HG03064 (cell line): ENCODE measurements at regions not wholly inside any gene's neighbourhood (a gene's known extent, or its start where the extent isn't known, plus 50 kb on each side); places are given as distances from the start of the nearest gene placed in this dataset.

Source experiments
- ATAC-seq: cut with Tn5 transposase; IDR thresholded peaks from one replicate; pipeline ENCODE4 v1.9.1; 2021; ENCODE audit warnings: low read depth; ENCODE audit not compliant: unreplicated experiment

DNA sequence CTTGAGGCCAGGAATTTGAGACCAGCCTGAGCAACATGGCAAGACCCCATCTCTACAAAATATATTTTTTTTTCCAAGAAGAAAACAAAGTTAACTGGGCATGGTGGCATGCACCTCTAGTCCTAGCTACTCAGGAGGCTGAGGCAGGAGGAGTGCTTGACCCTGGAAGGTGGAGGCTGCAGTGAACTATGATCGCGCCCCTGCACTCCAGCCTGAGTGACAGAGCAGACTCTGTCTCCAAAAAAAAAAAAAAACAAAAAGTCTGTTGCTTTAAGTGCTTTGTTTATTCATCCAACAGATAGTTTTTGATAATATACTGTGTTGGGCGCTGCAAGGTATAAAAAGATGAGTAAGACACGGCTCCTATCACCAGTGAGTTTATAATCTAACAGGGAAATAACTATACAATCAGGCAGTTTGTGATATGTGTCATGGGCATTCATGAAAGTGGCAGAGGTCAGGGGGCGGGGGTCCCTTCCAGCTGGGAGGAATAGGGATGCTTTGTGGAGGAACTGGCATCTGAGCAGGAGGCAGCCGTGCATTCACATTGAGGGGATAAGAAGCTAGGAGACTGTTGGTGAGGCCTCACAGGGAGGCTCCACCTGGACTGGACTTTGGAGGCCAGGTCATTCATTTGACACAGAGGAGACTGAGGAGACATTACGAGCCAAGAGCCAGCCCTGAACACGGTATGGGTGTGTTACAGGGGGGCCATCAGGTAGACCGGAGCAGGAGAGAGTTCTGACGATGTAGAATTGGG, 67.3 kb upstream of the ERRFI1 start:
- ATAC-seq: no peak

GRCh38 chr1:8092657-8093056, 66.5 kb upstream of the ERRFI1 start:
- no peak for ATAC-seq

- no peak for ATAC-seq
Measured at GRCh38 chr1:8091691-8092090, 65.6 kb upstream of the ERRFI1 start.

- ATAC-seq: no peak
Measured at GRCh38 chr1:8090241-8090702, 64.2 kb upstream of the ERRFI1 start.

DNA sequence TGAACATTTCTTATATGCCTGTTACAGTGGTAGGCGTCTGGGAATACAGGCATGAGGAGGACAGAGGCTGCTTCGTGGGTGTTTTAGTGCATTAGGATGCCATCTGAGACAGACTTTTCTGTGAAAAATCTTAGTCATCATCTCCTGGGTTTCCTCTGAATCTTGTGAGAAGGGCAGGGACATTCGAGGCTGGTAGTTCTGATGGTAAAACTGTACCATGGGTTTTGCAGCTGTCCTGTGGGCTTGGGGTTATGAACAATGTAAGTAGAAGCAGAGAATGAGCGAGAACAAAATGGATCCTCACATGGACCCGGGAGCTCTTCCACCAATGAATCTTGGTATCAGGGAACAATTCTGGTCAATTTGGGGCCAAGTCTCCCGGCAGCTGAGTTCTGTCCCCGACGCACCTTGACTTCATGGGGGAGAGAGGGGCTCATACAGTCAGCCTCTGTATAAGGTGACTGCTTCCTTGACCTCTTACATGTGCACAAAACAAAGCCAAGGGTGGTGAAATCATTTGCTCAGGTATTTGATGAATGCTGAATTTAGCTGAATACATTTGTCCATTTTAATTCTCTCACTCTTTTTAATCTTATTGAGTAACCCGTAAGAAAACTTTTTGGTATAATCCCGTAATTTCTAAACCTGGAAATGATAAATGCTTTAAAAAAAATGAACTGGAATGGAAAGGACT, 63.6 kb upstream of the ERRFI1 start:
- ATAC-seq: no peak

- no peak for ATAC-seq
Measured at GRCh38 chr1:8086055-8086454, 59.9 kb upstream of the ERRFI1 start.

DNA sequence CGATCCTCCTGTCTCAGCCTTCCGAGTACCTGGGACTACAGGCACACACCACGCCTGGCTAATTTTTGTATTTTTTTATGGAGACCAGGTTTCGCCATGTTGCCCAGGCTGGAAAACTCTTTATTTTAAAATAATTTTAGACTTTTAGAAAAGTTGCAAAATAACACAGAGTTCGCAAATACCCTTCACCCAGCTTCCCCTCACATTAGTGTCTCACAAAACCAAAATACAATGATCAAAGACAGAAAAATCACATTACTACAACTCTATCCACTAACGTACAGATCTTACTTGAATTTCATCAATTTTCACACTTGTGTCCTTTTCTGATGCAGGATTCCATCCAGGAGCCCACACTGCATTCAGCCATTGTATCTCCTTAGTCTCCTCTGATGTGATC, 58.8 kb upstream of the ERRFI1 start:
- ATAC-seq: no peak

DNA sequence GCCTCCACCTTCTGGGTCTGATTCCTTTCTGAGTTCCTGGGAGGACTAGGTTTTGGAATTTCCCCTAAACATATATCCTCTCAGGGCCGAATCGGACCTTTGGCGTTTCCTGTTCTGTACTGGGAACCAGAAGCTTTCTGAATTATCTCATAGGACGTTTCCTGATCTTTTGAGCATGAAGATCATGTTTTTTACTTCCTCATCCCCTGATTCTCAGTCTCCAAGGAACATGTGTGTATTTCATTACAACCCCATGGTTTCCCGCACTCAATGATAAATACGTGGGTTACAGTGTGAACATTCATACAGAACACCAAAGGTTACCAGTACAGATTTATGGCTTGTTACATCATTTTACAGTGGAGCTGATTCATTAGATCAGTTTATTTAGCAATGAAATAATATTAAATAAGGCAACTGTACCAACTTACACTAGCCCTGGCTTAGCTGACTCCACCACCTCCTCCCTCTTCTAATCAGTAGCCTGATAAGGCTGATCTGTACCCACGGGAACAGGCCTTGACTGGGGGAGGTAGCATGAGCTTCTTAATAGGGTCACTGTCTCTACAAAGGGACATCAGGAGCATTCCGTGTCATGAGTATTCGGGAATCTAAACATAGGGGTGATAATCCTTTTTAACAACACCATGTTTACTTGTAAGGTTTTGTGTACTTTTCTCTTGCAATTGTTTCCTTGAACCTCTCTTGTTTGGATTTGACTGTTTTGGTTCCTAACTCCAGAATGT, 57.8 kb upstream of the ERRFI1 start:
- ATAC-seq: no peak

- ATAC-seq: no peak
Measured at GRCh38 chr1:8082945-8083344, 56.8 kb upstream of the ERRFI1 start.

- no peak for ATAC-seq
Measured at GRCh38 chr1:8078176-8078671, 52.1 kb upstream of the ERRFI1 start.

GRCh38 chr1:8077602-8078001, 51.5 kb upstream of the ERRFI1 start:
- ATAC-seq: no peak

GRCh38 chr1:8077120-8077573, 51.0 kb upstream of the ERRFI1 start:
- no peak for ATAC-seq

DNA sequence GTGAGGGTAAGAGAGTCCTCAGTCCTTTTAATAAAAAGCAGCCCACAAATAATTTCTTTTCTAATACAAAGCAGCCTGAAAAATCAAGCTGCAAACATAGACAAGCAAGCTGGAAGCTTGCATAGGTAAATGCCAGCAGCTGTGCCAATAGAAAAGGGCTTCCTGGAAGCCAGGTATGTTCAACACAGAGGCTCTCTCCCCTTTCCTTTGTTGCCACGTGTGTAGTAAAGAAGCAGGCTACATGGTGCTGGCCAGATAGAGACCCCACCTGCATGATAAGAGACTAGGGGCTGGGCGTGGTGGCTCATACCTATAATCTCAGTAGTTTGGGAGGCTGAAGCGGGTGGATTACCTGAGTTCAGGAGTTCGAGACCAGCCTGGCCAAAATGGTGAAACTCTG, 50.1 kb upstream of the ERRFI1 start:
- no peak for ATAC-seq
